ENCODE measurements at regions not wholly inside any gene's neighbourhood (a gene's known extent, or its start where the extent isn't known, plus 50 kb on each side); places are given as distances from the start of the nearest gene placed in this dataset.

DNA sequence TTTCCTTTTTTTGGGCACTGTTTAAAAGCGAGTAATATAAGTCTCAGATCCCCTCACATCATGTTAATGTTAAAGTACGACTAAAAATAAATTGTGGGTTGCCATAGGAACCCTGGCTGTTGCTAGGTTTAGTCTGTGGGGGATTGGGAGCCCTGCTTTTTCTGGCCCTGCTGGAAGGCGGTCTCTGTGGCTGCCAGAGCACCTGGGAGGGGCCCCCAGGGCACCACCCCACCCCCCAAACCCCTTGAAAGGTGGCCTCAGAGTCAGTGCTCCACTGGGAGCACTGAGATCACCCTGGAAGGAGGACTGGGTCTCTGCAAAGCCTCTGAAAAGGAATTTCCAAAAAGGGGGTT is 66.2 kb upstream of the NEURL1B start:
- no peaks in the 10 kb centered on the region for H3K27me3 ChIP-seq (replicated peaks; ENCODE audit: control insufficient read depth, insufficient read depth, low read length)
- DNase-seq = no peak
- no peaks in the 10 kb centered on the region for H3K9me3 Mint-ChIP-seq (ENCODE audit: unreplicated experiment)
- no TSS peak for BruUV-seq (replicated peaks)
- TF ChIP-seq, protein P1, sequence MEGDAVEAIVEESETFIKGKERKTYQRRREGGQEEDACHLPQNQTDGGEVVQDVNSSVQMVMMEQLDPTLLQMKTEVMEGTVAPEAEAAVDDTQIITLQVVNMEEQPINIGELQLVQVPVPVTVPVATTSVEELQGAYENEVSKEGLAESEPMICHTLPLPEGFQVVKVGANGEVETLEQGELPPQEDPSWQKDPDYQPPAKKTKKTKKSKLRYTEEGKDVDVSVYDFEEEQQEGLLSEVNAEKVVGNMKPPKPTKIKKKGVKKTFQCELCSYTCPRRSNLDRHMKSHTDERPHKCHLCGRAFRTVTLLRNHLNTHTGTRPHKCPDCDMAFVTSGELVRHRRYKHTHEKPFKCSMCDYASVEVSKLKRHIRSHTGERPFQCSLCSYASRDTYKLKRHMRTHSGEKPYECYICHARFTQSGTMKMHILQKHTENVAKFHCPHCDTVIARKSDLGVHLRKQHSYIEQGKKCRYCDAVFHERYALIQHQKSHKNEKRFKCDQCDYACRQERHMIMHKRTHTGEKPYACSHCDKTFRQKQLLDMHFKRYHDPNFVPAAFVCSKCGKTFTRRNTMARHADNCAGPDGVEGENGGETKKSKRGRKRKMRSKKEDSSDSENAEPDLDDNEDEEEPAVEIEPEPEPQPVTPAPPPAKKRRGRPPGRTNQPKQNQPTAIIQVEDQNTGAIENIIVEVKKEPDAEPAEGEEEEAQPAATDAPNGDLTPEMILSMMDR (IDR thresholded peaks at IDR 0.05; ENCODE audit: insufficient read depth in 1 of 2, low read depth in 1 of 2, low read length in 1 of 2, severe bottlenecking in 1 of 2, unreplicated experiment in 1 of 2) = no peak
- no peaks in the 10 kb centered on the region for H3K36me3 Mint-ChIP-seq (ENCODE audit: insufficient read depth, unreplicated experiment)
- intact Hi-C loops (cut with micrococcal nuclease; ENCODE audit: unreplicated experiment) = loop anchor here (5.0 to 10.0 kb wide), 2 partner anchors 100 to 122 kb away; no protein-coding TSS in a partner anchor
- H3K27me3 Mint-ChIP-seq (ENCODE audit: insufficient read depth, unreplicated experiment) = peaks cover 3% of the 10 kb centered on the region
- no peak overlapping the region for H3K27ac Mint-ChIP-seq (ENCODE audit: unreplicated experiment)
- H3K4me1 ChIP-seq = peaks cover 9% of the 10 kb centered on the region
- H3K36me3 ChIP-seq (ENCODE audit: control insufficient read depth, insufficient read depth, low read length) = no peaks in the 10 kb centered on the region
- ChIA-PET CTCF (no interaction called here), POLR2A (no interaction called here)
- no peak overlapping the region for H3K4me3 ChIP-seq (ENCODE audit: low read depth, low read length)
- no peaks in the 10 kb centered on the region for H3K9me3 ChIP-seq
- H3K4me1 Mint-ChIP-seq (ENCODE audit: low read depth, unreplicated experiment) = peaks cover 21% of the 10 kb centered on the region
- H3K4me3 Mint-ChIP-seq (ENCODE audit: unreplicated experiment) = no peak overlapping the region

DNA sequence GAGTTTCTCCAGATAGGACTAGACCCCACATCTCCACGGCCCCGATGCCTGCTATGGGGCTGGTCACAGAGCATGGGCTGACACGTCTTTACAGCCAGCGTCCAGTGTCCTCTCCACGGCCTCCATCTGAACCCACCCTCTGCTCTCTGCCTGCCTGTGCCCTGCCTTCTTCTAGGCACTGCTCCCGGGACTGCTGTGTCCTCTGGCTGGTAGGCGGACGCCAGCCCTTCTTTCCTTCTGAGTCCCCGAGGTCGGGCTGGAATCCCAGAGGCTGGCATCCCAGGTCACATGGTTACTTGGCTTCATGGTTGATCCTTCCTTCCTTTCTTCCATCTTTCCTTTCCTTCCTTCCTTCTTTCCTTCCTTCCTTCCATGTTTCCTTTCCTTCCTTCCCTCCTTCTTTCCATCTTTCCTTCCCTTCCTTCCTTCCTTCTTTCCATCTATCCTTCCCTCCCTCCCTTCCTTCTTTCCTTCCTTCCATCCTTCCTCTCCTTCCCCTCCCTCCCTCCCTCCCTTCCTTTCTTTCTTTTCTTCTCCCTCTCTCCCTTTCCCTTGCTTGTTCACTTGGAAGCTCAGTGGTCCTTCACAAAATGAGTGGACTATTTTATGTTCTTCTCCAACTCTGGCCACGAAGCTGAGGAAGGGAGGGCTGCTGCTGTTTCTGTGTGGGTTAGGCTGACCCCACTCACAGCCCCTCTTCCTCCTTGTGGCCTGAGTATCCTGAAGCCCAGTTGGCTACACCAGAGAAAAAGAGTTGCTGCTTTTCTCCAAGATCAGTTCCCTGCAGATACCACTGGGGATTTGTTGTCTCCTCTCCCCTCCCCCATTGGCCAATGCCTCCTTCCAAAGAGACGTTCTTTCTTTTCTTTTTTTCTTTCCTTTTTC is 66.8 kb upstream of the NEURL1B start:
- intact Hi-C loops (cut with micrococcal nuclease; ENCODE audit: unreplicated experiment) = loop anchor here (5.0 to 10.0 kb wide), 2 partner anchors 99 to 123 kb away; no protein-coding TSS in a partner anchor
- Mint-ChIP-seq H3K36me3 (ENCODE audit: insufficient read depth, unreplicated experiment) (no peaks in the 10 kb centered on the region), H3K4me3 (ENCODE audit: unreplicated experiment) (no peak overlapping the region), H3K27ac (ENCODE audit: unreplicated experiment) (no peak overlapping the region), H3K4me1 (ENCODE audit: low read depth, unreplicated experiment) (peaks cover 22% of the 10 kb centered on the region), H3K27me3 (ENCODE audit: insufficient read depth, unreplicated experiment) (peaks cover 2% of the 10 kb centered on the region), H3K9me3 (ENCODE audit: unreplicated experiment) (no peaks in the 10 kb centered on the region)
- Histone ChIP-seq H3K4me1 (peaks cover 9% of the 10 kb centered on the region), H3K4me3 (ENCODE audit: low read depth, low read length) (no peak overlapping the region), H3K36me3 (ENCODE audit: control insufficient read depth, insufficient read depth, low read length) (no peaks in the 10 kb centered on the region), H3K27me3 (replicated peaks; ENCODE audit: control insufficient read depth, insufficient read depth, low read length) (no peaks in the 10 kb centered on the region), H3K9me3 (no peaks in the 10 kb centered on the region)
- ChIA-PET CTCF (no interaction called here), POLR2A (no interaction called here)
- BruUV-seq (replicated peaks) = no TSS peak
- DNase-seq = no peak
- TF ChIP-seq, protein P1 (IDR thresholded peaks at IDR 0.05; ENCODE audit: insufficient read depth in 1 of 2, low read depth in 1 of 2, low read length in 1 of 2, severe bottlenecking in 1 of 2, unreplicated experiment in 1 of 2) = no peak

DNA sequence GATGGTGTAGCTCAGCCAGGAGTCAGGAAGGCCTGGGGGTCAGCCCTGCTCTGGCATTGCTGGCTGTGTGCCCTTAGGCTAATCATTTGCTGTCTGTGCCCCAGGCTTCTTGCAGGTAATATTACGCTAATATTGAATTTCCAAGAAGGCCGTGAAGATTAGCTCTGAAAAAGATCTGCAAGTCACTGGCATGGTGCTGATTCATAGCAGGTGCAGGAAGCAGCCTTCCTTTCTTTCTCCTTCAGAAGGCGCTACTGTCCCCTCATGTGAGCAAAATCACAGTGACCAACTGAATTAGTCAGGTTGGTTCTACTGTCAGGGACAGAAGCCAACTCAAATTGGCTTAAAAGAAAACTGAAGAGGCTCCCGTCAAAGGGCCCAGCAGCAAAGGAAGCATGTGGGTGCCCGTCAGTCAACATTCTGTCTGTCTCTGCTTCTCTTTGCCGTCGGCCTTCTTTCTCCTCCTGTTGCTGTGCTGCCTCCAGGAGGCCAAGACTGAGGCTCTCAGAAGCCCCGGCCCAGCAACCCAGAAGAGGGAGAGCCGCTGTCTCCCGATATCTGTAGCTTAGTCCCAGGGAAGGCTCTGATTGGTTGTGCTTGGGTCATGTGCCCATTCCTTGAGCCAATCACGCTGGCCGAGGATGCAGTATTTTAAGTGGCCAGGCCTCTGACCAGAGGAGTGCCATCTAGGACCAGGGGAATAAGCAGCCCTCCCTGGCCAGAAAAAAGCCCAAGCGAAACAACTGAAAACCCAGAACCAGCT is 67.8 kb upstream of the NEURL1B start:
- no peaks in the 10 kb centered on the region for H3K9me3 Mint-ChIP-seq (ENCODE audit: unreplicated experiment)
- H3K9me3 ChIP-seq = no peaks in the 10 kb centered on the region
- H3K4me1 Mint-ChIP-seq (ENCODE audit: low read depth, unreplicated experiment) = peaks cover 22% of the 10 kb centered on the region
- ChIA-PET CTCF (no interaction called here), POLR2A (no interaction called here)
- H3K27ac Mint-ChIP-seq (ENCODE audit: unreplicated experiment) = no peak overlapping the region
- H3K36me3 Mint-ChIP-seq (ENCODE audit: insufficient read depth, unreplicated experiment) = no peaks in the 10 kb centered on the region
- no peak overlapping the region for H3K4me3 Mint-ChIP-seq (ENCODE audit: unreplicated experiment)
- H3K27me3 ChIP-seq (replicated peaks; ENCODE audit: control insufficient read depth, insufficient read depth, low read length) = no peaks in the 10 kb centered on the region
- DNase-seq = no peak
- TF ChIP-seq, protein P1 (IDR thresholded peaks at IDR 0.05; ENCODE audit: insufficient read depth in 1 of 2, low read depth in 1 of 2, low read length in 1 of 2, severe bottlenecking in 1 of 2, unreplicated experiment in 1 of 2) = no peak
- H3K27me3 Mint-ChIP-seq (ENCODE audit: insufficient read depth, unreplicated experiment) = peaks cover 2% of the 10 kb centered on the region
- no TSS peak for BruUV-seq (replicated peaks)
- intact Hi-C loops (cut with micrococcal nuclease; ENCODE audit: unreplicated experiment) = loop anchor here (5.0 to 10.0 kb wide), 2 partner anchors 98 to 124 kb away; no protein-coding TSS in a partner anchor
- H3K4me1 ChIP-seq = peaks cover 9% of the 10 kb centered on the region
- no peaks in the 10 kb centered on the region for H3K36me3 ChIP-seq (ENCODE audit: control insufficient read depth, insufficient read depth, low read length)
- no peak overlapping the region for H3K4me3 ChIP-seq (ENCODE audit: low read depth, low read length)

All from Caco-2 (cell line).